ENCODE measurements at regions not wholly inside any gene's neighbourhood (a gene's known extent, or its start where the extent isn't known, plus 50 kb on each side); places are given as distances from the start of the nearest gene placed in this dataset.

DNA sequence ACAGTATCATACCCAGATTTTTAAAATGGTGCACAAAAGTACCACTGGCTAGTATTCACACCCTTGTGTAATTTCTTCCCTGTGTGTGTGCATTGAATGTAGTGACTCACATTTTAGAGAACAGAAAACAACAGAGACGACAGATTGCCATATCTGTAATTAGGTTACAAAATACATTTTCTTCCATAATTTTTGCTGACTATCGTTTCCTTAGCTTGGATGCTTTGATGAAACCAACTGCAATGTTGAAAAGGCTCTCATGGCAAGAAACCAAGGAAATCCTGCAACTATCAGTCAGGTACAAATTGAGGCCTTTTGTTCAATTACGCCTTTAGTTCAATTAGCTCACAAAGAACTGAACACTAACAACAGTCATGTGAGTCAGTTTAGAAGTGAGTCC is 484.4 kb downstream of the ZNF804A start:
- Histone ChIP-seq H3K4me3 (ENCODE audit: low read depth, low read length) (no peak overlapping the region), H3K4me1 (ENCODE audit: control insufficient read depth, insufficient read depth, low read length) (no peaks in the 10 kb centered on the region), H3K27me3 (ENCODE audit: control insufficient read depth, insufficient read depth, low read length) (no peaks in the 10 kb centered on the region), H3K9me3 (ENCODE audit: control insufficient read depth, insufficient read depth, low read length) (no peaks in the 10 kb centered on the region), H3K9ac (ENCODE audit: low read depth, low read length) (no peak overlapping the region), H3K36me3 (ENCODE audit: control insufficient read depth, insufficient read depth, low read length) (no peaks in the 10 kb centered on the region), H3K27ac (ENCODE audit: low read depth, low read length) (no peak overlapping the region)

DNA sequence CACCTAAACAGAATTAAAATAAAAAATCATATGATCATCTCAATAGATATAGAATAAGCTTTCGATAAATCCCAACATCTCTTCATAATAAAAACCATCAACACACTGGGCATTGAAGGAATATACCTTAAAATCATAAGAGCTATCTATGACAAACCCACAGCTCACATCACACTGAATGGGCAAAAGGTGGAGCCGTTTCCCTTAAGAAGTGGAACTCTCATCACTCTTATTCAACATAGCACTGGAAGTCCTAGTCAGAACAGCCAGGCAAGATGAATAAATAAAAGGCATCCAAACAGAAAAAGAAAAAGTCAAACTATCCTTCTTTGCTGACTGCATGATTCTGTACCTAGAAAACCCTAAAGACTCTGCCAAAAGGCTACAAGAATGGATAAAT is 510.3 kb downstream of the ZNF804A start:
- no peaks in the 10 kb centered on the region for H3K36me3 ChIP-seq (ENCODE audit: control insufficient read depth, insufficient read depth, low read length)
- H3K4me3 ChIP-seq (ENCODE audit: low read depth, low read length) = no peak overlapping the region
- H3K4me1 ChIP-seq (ENCODE audit: control insufficient read depth, insufficient read depth, low read length) = no peaks in the 10 kb centered on the region
- no peaks in the 10 kb centered on the region for H3K27me3 ChIP-seq (ENCODE audit: control insufficient read depth, insufficient read depth, low read length)
- H3K27ac ChIP-seq (ENCODE audit: low read depth, low read length) = no peak overlapping the region
- H3K9ac ChIP-seq (ENCODE audit: low read depth, low read length) = no peak overlapping the region
- no peaks in the 10 kb centered on the region for H3K9me3 ChIP-seq (ENCODE audit: control insufficient read depth, insufficient read depth, low read length)

DNA sequence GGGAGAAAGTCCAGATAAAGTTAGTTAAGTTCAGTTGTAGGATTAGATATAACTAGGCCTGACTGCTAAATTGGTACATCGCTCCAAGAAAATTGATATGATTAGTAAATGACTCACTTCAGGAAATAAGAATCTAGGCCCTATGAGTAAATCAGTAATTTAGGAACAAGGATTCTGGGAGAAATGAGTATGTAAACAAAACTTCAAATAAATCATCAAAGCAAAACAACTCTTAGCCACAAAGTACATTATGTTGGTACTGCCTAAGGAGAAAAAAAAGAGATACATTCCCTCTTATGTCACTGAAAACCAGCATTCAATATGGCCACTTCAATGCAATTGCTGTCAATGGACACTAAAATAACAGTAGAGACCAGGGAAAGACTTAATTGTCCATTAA is 529.1 kb downstream of the ZNF804A start:
- no peaks in the 10 kb centered on the region for H3K27me3 ChIP-seq (ENCODE audit: control insufficient read depth, insufficient read depth, low read length)
- no peaks in the 10 kb centered on the region for H3K36me3 ChIP-seq (ENCODE audit: control insufficient read depth, insufficient read depth, low read length)
- no peak overlapping the region for H3K4me3 ChIP-seq (ENCODE audit: low read depth, low read length)
- no peaks in the 10 kb centered on the region for H3K9me3 ChIP-seq (ENCODE audit: control insufficient read depth, insufficient read depth, low read length)
- no peaks in the 10 kb centered on the region for H3K4me1 ChIP-seq (ENCODE audit: control insufficient read depth, insufficient read depth, low read length)
- H3K9ac ChIP-seq (ENCODE audit: low read depth, low read length) = no peak overlapping the region
- no peak overlapping the region for H3K27ac ChIP-seq (ENCODE audit: low read depth, low read length)

DNA sequence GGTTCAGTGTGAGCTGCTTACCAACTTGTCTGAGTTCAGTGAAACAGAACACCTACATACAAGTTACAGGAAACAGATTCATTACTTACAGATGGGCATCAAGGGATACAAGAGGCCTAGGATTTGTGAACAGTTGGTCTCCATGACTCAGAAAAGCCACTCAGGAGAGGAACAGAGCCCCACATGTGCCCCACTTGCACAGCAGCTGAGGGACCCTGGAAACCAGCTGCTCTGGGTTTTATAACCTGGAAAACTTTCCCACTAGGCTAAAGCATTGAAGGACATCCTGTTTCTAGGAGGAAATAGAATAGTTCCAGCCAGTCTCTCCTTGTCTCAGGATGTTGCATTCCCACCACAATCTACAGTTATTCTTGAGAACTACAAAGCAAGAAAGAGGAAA is 530.0 kb downstream of the ZNF804A start:
- Histone ChIP-seq H3K27ac (ENCODE audit: low read depth, low read length) (no peak overlapping the region), H3K4me1 (ENCODE audit: control insufficient read depth, insufficient read depth, low read length) (no peaks in the 10 kb centered on the region), H3K27me3 (ENCODE audit: control insufficient read depth, insufficient read depth, low read length) (no peaks in the 10 kb centered on the region), H3K4me3 (ENCODE audit: low read depth, low read length) (no peak overlapping the region), H3K9me3 (ENCODE audit: control insufficient read depth, insufficient read depth, low read length) (no peaks in the 10 kb centered on the region), H3K9ac (ENCODE audit: low read depth, low read length) (no peak overlapping the region), H3K36me3 (ENCODE audit: control insufficient read depth, insufficient read depth, low read length) (no peaks in the 10 kb centered on the region)

DNA sequence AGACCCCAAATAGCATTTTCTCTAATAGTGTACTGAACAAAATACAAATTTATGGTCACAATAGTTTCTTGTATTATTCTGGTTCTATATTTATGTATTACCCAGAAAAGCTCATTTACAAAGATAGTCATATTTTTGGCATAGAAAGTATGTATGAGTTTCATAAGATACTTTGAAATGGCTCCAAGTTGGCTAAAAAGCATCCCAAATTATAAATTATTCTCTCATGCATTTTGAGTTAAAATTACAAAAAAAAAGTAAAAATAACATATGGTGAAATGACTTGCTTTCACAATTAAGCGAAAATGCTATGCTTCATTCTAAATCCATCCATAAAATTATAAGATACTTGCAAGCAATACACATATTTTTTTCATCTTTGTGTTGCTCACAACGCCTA is 530.7 kb downstream of the ZNF804A start:
- H3K36me3 ChIP-seq (ENCODE audit: control insufficient read depth, insufficient read depth, low read length) = no peaks in the 10 kb centered on the region
- H3K9me3 ChIP-seq (ENCODE audit: control insufficient read depth, insufficient read depth, low read length) = no peaks in the 10 kb centered on the region
- H3K9ac ChIP-seq (ENCODE audit: low read depth, low read length) = no peak overlapping the region
- no peak overlapping the region for H3K4me3 ChIP-seq (ENCODE audit: low read depth, low read length)
- no peaks in the 10 kb centered on the region for H3K27me3 ChIP-seq (ENCODE audit: control insufficient read depth, insufficient read depth, low read length)
- H3K27ac ChIP-seq (ENCODE audit: low read depth, low read length) = no peak overlapping the region
- no peaks in the 10 kb centered on the region for H3K4me1 ChIP-seq (ENCODE audit: control insufficient read depth, insufficient read depth, low read length)

DNA sequence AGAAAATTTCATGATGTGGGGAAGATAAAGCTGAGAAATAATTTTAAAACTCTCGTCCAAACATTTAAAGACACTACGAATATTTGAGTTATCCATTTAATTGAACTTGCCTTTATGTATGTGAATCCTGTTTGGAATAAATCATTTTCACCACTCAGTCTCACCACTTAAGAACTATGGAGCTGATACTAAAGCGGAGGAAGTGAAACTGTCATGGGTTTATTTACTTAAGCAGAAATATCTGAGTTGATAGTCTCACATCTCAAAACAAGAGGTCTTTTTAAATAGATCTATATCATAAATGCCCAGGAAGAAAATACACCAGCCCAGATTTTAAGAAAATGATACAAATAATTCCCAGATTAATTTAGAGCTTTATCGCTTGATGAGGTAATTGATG is 532.4 kb downstream of the ZNF804A start:
- no peaks in the 10 kb centered on the region for H3K4me1 ChIP-seq (ENCODE audit: control insufficient read depth, insufficient read depth, low read length)
- no peak overlapping the region for H3K4me3 ChIP-seq (ENCODE audit: low read depth, low read length)
- no peaks in the 10 kb centered on the region for H3K27me3 ChIP-seq (ENCODE audit: control insufficient read depth, insufficient read depth, low read length)
- H3K36me3 ChIP-seq (ENCODE audit: control insufficient read depth, insufficient read depth, low read length) = no peaks in the 10 kb centered on the region
- H3K9me3 ChIP-seq (ENCODE audit: control insufficient read depth, insufficient read depth, low read length) = no peaks in the 10 kb centered on the region
- H3K27ac ChIP-seq (ENCODE audit: low read depth, low read length) = no peak overlapping the region
- no peak overlapping the region for H3K9ac ChIP-seq (ENCODE audit: low read depth, low read length)

DNA sequence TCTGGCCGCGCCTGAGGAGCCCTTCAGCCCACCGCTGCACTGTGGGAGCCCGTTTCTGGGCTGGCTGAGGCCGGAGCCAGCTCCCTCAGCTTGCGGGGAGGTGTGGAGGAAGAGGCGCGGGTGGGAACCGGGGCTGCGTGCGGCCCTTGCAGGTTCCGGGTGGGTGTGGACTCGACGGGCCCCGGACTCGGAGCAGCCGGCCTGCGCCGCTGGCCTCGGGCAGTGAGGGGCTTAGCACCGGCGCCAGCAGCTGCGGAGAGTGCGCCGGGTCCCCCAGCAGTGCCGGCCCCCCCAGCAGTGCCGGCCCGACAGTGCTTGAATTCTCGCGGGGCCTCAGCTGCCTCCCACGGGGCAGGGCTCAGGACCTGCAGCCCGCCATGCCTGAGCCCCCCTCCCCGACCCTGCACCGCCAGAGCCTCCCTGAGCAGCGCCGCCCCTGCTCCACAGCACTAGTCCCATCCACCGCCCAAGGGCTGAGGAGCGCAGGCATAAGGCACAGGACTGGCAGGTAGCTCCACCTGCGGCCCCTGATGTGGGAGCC is 534.2 kb downstream of the ZNF804A start:
- Histone ChIP-seq H3K4me3 (ENCODE audit: low read depth, low read length) (no peak overlapping the region), H3K9ac (ENCODE audit: low read depth, low read length) (no peak overlapping the region), H3K9me3 (ENCODE audit: control insufficient read depth, insufficient read depth, low read length) (no peaks in the 10 kb centered on the region), H3K27me3 (ENCODE audit: control insufficient read depth, insufficient read depth, low read length) (no peaks in the 10 kb centered on the region), H3K36me3 (ENCODE audit: control insufficient read depth, insufficient read depth, low read length) (no peaks in the 10 kb centered on the region), H3K27ac (ENCODE audit: low read depth, low read length) (no peak overlapping the region), H3K4me1 (ENCODE audit: control insufficient read depth, insufficient read depth, low read length) (no peaks in the 10 kb centered on the region)

GRCh38 chr2:185137700-185138099 is 539.4 kb downstream of the ZNF804A start:
- Histone ChIP-seq H3K36me3 (ENCODE audit: control insufficient read depth, insufficient read depth, low read length) (no peaks in the 10 kb centered on the region), H3K27me3 (ENCODE audit: control insufficient read depth, insufficient read depth, low read length) (no peaks in the 10 kb centered on the region), H3K27ac (ENCODE audit: low read depth, low read length) (no peak overlapping the region), H3K9ac (ENCODE audit: low read depth, low read length) (no peak overlapping the region), H3K9me3 (ENCODE audit: control insufficient read depth, insufficient read depth, low read length) (no peaks in the 10 kb centered on the region), H3K4me3 (ENCODE audit: low read depth, low read length) (no peak overlapping the region), H3K4me1 (ENCODE audit: control insufficient read depth, insufficient read depth, low read length) (no peaks in the 10 kb centered on the region)

- no peak overlapping the region for H3K4me3 ChIP-seq (ENCODE audit: low read depth, low read length)
- H3K27me3 ChIP-seq (ENCODE audit: control insufficient read depth, insufficient read depth, low read length) = no peaks in the 10 kb centered on the region
- H3K27ac ChIP-seq (ENCODE audit: low read depth, low read length) = no peak overlapping the region
- no peaks in the 10 kb centered on the region for H3K36me3 ChIP-seq (ENCODE audit: control insufficient read depth, insufficient read depth, low read length)
- H3K9me3 ChIP-seq (ENCODE audit: control insufficient read depth, insufficient read depth, low read length) = no peaks in the 10 kb centered on the region
- no peak overlapping the region for H3K9ac ChIP-seq (ENCODE audit: low read depth, low read length)
- H3K4me1 ChIP-seq (ENCODE audit: control insufficient read depth, insufficient read depth, low read length) = no peaks in the 10 kb centered on the region
These were observed 544.3 kb downstream of the ZNF804A start for GRCh38 chr2:185142677-185143076.

DNA sequence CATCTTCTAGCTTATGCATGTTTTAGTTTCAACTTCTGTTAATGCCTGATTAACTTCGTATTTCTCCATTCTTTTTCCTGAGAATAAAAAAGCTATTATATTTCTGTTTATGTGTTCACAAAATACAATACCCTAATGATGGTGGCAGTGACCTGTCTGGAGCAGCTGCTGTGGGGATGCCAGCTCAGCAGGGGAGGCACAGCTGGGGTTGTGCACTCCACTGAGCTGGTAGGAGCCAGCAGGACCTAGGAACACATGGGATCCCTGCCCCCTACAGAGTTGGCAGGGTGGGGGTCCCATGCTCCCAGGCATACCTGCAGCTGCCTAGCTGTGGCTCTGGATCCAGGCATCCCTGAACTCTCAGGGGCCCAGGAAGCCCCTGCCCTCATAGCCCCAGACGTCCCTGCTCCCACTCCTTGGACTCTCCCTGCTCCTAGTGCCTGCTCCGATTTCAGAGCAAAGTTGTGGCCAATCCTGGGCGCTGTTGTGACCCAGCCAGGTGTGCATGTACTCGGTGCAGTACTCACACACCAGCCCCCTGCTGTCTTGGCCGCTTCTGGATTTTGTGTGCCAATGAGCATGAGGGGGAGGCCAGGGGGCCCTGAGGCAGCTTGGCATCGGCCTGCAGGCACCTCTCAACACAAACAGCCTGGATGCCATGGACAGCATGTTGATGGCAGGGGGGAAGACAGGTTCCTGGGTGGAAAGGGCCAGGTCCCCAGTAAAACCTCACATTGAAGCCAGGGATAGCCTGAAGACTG is 546.0 kb downstream of the ZNF804A start:
- no peaks in the 10 kb centered on the region for H3K4me1 ChIP-seq (ENCODE audit: control insufficient read depth, insufficient read depth, low read length)
- no peak overlapping the region for H3K4me3 ChIP-seq (ENCODE audit: low read depth, low read length)
- H3K9me3 ChIP-seq (ENCODE audit: control insufficient read depth, insufficient read depth, low read length) = no peaks in the 10 kb centered on the region
- H3K9ac ChIP-seq (ENCODE audit: low read depth, low read length) = no peak overlapping the region
- H3K36me3 ChIP-seq (ENCODE audit: control insufficient read depth, insufficient read depth, low read length) = no peaks in the 10 kb centered on the region
- no peaks in the 10 kb centered on the region for H3K27me3 ChIP-seq (ENCODE audit: control insufficient read depth, insufficient read depth, low read length)
- H3K27ac ChIP-seq (ENCODE audit: low read depth, low read length) = no peak overlapping the region

DNA sequence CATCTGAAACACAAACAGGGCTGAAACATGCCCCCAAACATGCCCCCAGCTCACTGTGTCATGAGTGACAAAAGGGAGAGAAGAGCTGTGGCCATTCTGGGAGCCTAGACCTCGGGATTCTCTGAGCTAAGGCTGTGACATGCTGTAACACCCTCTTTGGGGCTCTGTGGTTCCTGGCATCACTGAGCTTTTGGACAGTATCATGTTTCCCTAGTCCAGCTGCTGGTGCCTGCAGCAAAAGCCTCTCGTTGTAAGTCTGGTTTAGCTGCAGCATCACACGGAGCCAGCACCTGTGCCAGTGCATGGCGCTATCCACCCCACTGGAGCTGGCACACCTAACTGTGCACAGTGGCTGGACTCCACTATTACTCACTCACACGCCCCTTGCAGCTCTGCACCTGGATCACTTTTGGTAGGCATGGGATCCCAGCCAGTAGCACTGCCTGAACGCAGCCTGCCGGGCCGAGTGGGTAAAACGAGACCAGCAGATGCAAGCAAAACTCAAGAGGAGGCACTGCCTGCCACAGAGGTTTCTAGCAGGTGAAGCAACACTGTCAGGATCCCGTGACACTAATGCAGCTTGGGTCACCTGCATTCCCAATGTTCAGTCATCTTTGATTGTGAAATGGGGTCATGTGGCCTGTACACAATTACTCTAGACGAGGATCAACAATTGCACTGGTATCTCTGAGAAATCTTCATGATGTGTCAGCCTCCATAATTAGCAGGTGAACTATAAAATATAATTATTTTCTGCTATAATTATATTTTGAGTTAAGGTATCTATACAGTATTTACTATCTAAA is 547.2 kb downstream of the ZNF804A start:
- no peak overlapping the region for H3K9ac ChIP-seq (ENCODE audit: low read depth, low read length)
- H3K4me3 ChIP-seq (ENCODE audit: low read depth, low read length) = no peak overlapping the region
- H3K36me3 ChIP-seq (ENCODE audit: control insufficient read depth, insufficient read depth, low read length) = no peaks in the 10 kb centered on the region
- H3K27me3 ChIP-seq (ENCODE audit: control insufficient read depth, insufficient read depth, low read length) = no peaks in the 10 kb centered on the region
- H3K9me3 ChIP-seq (ENCODE audit: control insufficient read depth, insufficient read depth, low read length) = no peaks in the 10 kb centered on the region
- H3K27ac ChIP-seq (ENCODE audit: low read depth, low read length) = no peak overlapping the region
- H3K4me1 ChIP-seq (ENCODE audit: control insufficient read depth, insufficient read depth, low read length) = no peaks in the 10 kb centered on the region
